ENCODE measurements at regions not wholly inside any gene's neighbourhood (a gene's known extent, or its start where the extent isn't known, plus 50 kb on each side); places are given as distances from the start of the nearest gene placed in this dataset.

- ChIA-PET POLR2A (interaction anchor here (0.8 to 0.9 kb wide), 2 partner anchors 20 to 26 kb away, joined by 3 to 4 read pairs; no protein-coding TSS in a partner anchor), CTCF (ENCODE audit: low intra/inter-chr PET ratio) (no interaction called here)
- Histone ChIP-seq H3K4me2 (ENCODE audit: insufficient read depth, low read length) (no peak overlapping the region), H3K4me1 (replicated peaks in 1 of 2; ENCODE audit: control insufficient read depth in 2 of 2, insufficient read depth in 2 of 2, low read length in 2 of 2) (no peaks in the 10 kb centered on the region), H3K4me3 (no peak overlapping the region), H2AFZ (ENCODE audit: low read depth, low read length) (no peak overlapping the region), H3K9me1 (ENCODE audit: control insufficient read depth, insufficient read depth, low read length) (no peaks in the 10 kb centered on the region), H3K79me2 (ENCODE audit: control insufficient read depth, insufficient read depth, low read length) (no peaks in the 10 kb centered on the region), H3K27me3 (ENCODE audit: control insufficient read depth in 2 of 2, insufficient read depth in 2 of 2, low read length in 2 of 2) (peaks cover 0 to 12% of the 10 kb centered on the region in 2 experiments; a peak in 2 of 5 replicates), H3K9ac (ENCODE audit: insufficient read depth in 1 of 2, low read depth in 2 of 2, low read length in 2 of 2) (no peak overlapping the region), H3K9me3 (replicated peaks; ENCODE audit: control insufficient read depth, insufficient read depth, low read depth, low read length) (no peaks in the 10 kb centered on the region), H3K27ac (ENCODE audit: extremely low read depth, low read depth, low read length) (no peak overlapping the region), H3K36me3 (ENCODE audit: control insufficient read depth, insufficient read depth, low read length) (no peaks in the 10 kb centered on the region), H4K20me1 (replicated peaks; ENCODE audit: control insufficient read depth, insufficient read depth, low read length) (no peaks in the 10 kb centered on the region)
- in situ Hi-C loops (cut with MboI) (no loop called here), intact Hi-C loops (cut with micrococcal nuclease) (no loop called here)
- BruUV-seq (replicated peaks) = no TSS peak
- DNase-seq (ENCODE audit: extremely low read depth in 1 of 4, low spot score in 3 of 4) = no peak
- no peak for FAIRE-seq
- WGBS (ENCODE audit: insufficient coverage, low coverage, missing lambda C conversion rate) = 0% methylated on average over 4 of the region's 4 CpGs
- ATAC-seq = no peak
- TF ChIP-seq VEZF1 (CRISPR knock-in tag; IDR thresholded peaks at IDR 0.05) = no peak
- TF ChIP-seq RBBP5 (IDR thresholded peaks at IDR 0.05; ENCODE audit: borderline replicate concordance, insufficient read depth, low read length, poor library complexity, severe bottlenecking) = no peak
- TF ChIP-seq, protein P1, sequence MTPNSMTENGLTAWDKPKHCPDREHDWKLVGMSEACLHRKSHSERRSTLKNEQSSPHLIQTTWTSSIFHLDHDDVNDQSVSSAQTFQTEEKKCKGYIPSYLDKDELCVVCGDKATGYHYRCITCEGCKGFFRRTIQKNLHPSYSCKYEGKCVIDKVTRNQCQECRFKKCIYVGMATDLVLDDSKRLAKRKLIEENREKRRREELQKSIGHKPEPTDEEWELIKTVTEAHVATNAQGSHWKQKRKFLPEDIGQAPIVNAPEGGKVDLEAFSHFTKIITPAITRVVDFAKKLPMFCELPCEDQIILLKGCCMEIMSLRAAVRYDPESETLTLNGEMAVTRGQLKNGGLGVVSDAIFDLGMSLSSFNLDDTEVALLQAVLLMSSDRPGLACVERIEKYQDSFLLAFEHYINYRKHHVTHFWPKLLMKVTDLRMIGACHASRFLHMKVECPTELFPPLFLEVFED (CRISPR knock-in tag; conservative IDR thresholded peaks at IDR 0.05) = no peak
- TF ChIP-seq, protein P2, sequence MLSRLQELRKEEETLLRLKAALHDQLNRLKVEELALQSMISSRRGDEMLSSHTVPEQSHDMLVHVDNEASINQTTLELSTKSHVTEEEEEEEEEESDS (CRISPR knock-in tag; IDR thresholded peaks at IDR 0.05) = no peak
- no peak for TF ChIP-seq ZZZ3 (IDR thresholded peaks at IDR 0.05)
- no peak for TF ChIP-seq MEF2A (IDR thresholded peaks at IDR 0.05; ENCODE audit: control insufficient read depth, low read depth, low read length)
- TF ChIP-seq FOXK2 (conservative IDR thresholded peaks at IDR 0.05 in 1 of 2, IDR thresholded peaks at IDR 0.05 in 1 of 2; ENCODE audit: low read depth in 2 of 2) = no peak
- TF ChIP-seq NBN (IDR thresholded peaks at IDR 0.05; ENCODE audit: low read depth) = no peak
- no peak for TF ChIP-seq ZFX (CRISPR knock-in tag; IDR thresholded peaks at IDR 0.05)
- no peak for TF ChIP-seq CAMTA2 (CRISPR knock-in tag; conservative IDR thresholded peaks at IDR 0.05)
- TF ChIP-seq USF1 (CRISPR knock-in tag; IDR thresholded peaks at IDR 0.05) = no peak
- TF ChIP-seq BRCA1 (IDR thresholded peaks at IDR 0.05) = no peak
- no peak for TF ChIP-seq BRCA1 (CRISPR knock-in tag; IDR thresholded peaks at IDR 0.05)
- no peak for TF ChIP-seq RBM25 (IDR thresholded peaks at IDR 0.05; ENCODE audit: low read depth, low read length, severe bottlenecking)
- TF ChIP-seq EHMT2 (IDR thresholded peaks at IDR 0.05) = no peak
These were observed 70.1 kb upstream of the IPO5 start for GRCh38 chr13:97883396-97883795.

All from K562 (cell line).